H9 (cell line): ENCODE measurements at regions not wholly inside any gene's neighbourhood (a gene's known extent, or its start where the extent isn't known, plus 50 kb on each side); places are given as distances from the start of the nearest gene placed in this dataset.
"Not testable (repeated sequence)": the region's sequence is repeated elsewhere in the genome, so short reads cannot be mapped to it uniquely, and the experiment has no call there.

Experiments
- DNase-seq: peaks from one replicate; pipeline ENCODE4 v3.0.0-alpha.2; 2017
- H2AFZ ChIP-seq: one replicate; pipeline ENCODE4 v1.6.1; 2013; ENCODE audit warnings: mild to moderate bottlenecking, low read length, control low read depth, moderate library complexity
- H2AK5ac ChIP-seq: 2 replicates; pipeline ENCODE4 v1.6.1; 2013; ENCODE audit warnings: low read length, control low read depth, mixed read lengths; ENCODE audit not compliant: insufficient read length
- H2BK120ac ChIP-seq: one replicate; pipeline ENCODE4 v1.6.1; 2013; ENCODE audit warnings: low read depth, mild to moderate bottlenecking, low read length, control low read depth, inconsistent platforms; ENCODE audit not compliant: poor library complexity, severe bottlenecking
- H2BK12ac ChIP-seq: 2 replicates; pipeline ENCODE4 v1.6.1; 2013; ENCODE audit warnings: low read length, control low read depth, mixed read lengths, low read depth; ENCODE audit not compliant: insufficient read length
- H2BK15ac ChIP-seq: 2 replicates; pipeline ENCODE4 v1.6.1; 2013; ENCODE audit warnings: low read depth, low read length, control low read depth
- H2BK20ac ChIP-seq: one replicate; pipeline ENCODE4 v1.6.1; 2013; ENCODE audit warnings: low read depth, mild to moderate bottlenecking, low read length, control low read depth, inconsistent platforms; ENCODE audit not compliant: poor library complexity, severe bottlenecking
- H2BK5ac ChIP-seq: 2 replicates; pipeline ENCODE4 v1.6.1; 2013; ENCODE audit warnings: low read length, control low read depth, mixed read lengths; ENCODE audit not compliant: insufficient read length
- H3K14ac ChIP-seq: 2 replicates; pipeline ENCODE4 v1.6.1; 2013; ENCODE audit warnings: low read length, control low read depth; ENCODE audit not compliant: insufficient read depth
- H3K18ac ChIP-seq: 2 replicates; pipeline ENCODE4 v1.6.1; 2013; ENCODE audit warnings: low read depth, mild to moderate bottlenecking, mixed read lengths, low read length, control low read depth; ENCODE audit not compliant: insufficient read length
- H3K23ac ChIP-seq: 2 replicates; pipeline ENCODE4 v1.6.1; 2013; ENCODE audit warnings: low read length, control low read depth, mixed read lengths, low read depth; ENCODE audit not compliant: insufficient read length
- H3K23me2 ChIP-seq: 2 replicates; pipeline ENCODE4 v1.6.1; 2013; ENCODE audit warnings: low read depth, mild to moderate bottlenecking, mixed read lengths, low read length, control low read depth; ENCODE audit not compliant: insufficient read length, poor library complexity, severe bottlenecking
- H3K27ac ChIP-seq: 2 replicates; pipeline ENCODE4 v1.5.1; 2013; ENCODE audit warnings: low read length, control low read depth, mixed read lengths, low read depth; ENCODE audit not compliant: insufficient read length
- H3K27me3 ChIP-seq: 2 replicates; pipeline ENCODE4 v1.6.1; 2013; ENCODE audit warnings: low read length, control low read depth, inconsistent platforms; ENCODE audit not compliant: insufficient read depth
- H3K4ac ChIP-seq: 2 replicates; pipeline ENCODE4 v1.6.1; 2013; ENCODE audit warnings: low read depth, mild to moderate bottlenecking, control low read depth, inconsistent platforms, low read length, moderate library complexity
- H3K4me1 ChIP-seq: 2 replicates; pipeline ENCODE4 v1.6.1; 2013; ENCODE audit warnings: low read length, control low read depth, inconsistent platforms; ENCODE audit not compliant: insufficient read depth
- H3K4me2 ChIP-seq: 2 replicates; pipeline ENCODE4 v1.6.1; 2013; ENCODE audit warnings: low read length, control low read depth, mixed read lengths; ENCODE audit not compliant: insufficient read length, insufficient read depth
- H3K56ac ChIP-seq: 2 replicates; pipeline ENCODE4 v1.6.1; 2013; ENCODE audit warnings: low read depth, mild to moderate bottlenecking, mixed read lengths, low read length, control low read depth; ENCODE audit not compliant: insufficient read length
- H3K79me1 ChIP-seq: 2 replicates; pipeline ENCODE4 v1.6.1; 2013; ENCODE audit warnings: low read depth, mild to moderate bottlenecking, moderate library complexity, low read length, control low read depth, inconsistent platforms; ENCODE audit not compliant: insufficient read depth, poor library complexity, severe bottlenecking
- H3K79me2 ChIP-seq: 2 replicates; pipeline ENCODE4 v1.6.1; 2013; ENCODE audit warnings: low read length, control low read depth, inconsistent platforms; ENCODE audit not compliant: insufficient read depth
- H3K9ac ChIP-seq: 2 replicates; pipeline ENCODE4 v1.6.1; 2013; ENCODE audit warnings: low read length, control low read depth, mixed read lengths; ENCODE audit not compliant: insufficient read length; ENCODE audit errors: extremely low read depth
- H3K9me3 ChIP-seq: one replicate; pipeline ENCODE4 v1.6.1; 2013; ENCODE audit warnings: low read depth, low read length, inconsistent platforms; ENCODE audit not compliant: control insufficient read depth
- H3T11ph ChIP-seq: one replicate; pipeline ENCODE4 v1.6.1; 2013; ENCODE audit warnings: mild to moderate bottlenecking, low read length, control low read depth, inconsistent platforms
- H4K20me1 ChIP-seq: one replicate; pipeline ENCODE4 v1.6.1; 2013; ENCODE audit not compliant: control insufficient read depth, insufficient read length, insufficient read depth
- H4K5ac ChIP-seq: 2 replicates; pipeline ENCODE4 v1.6.1; 2013; ENCODE audit warnings: low read depth, mild to moderate bottlenecking, mixed read lengths, low read length, control low read depth; ENCODE audit not compliant: insufficient read length
- H4K8ac ChIP-seq: replicated peaks from 2 replicates; pipeline ENCODE4 v1.6.1; 2013; ENCODE audit warnings: low read length, control low read depth, mixed read lengths, low read depth; ENCODE audit not compliant: insufficient read length
- H4K91ac ChIP-seq: 2 replicates; pipeline ENCODE4 v1.6.1; 2013; ENCODE audit warnings: low read depth, mild to moderate bottlenecking, moderate library complexity, mixed read lengths, low read length, control low read depth; ENCODE audit not compliant: insufficient read length
- H3K27ac Mint-ChIP-seq, 3 experiments: 2 replicates in 2 of 3; 3 replicates in 1 of 3; pipeline ENCODE4 v1.8.0; 2020 to 2021; ENCODE audit warnings: mixed read lengths in 3 of 3, mild to moderate bottlenecking in 1 of 3, moderate library complexity in 1 of 3
- H3K27me3 Mint-ChIP-seq: 2 replicates; pipeline ENCODE4 v1.8.0; 2021; ENCODE audit warnings: low read depth, mild to moderate bottlenecking, moderate library complexity, mixed read lengths
- H3K36me3 Mint-ChIP-seq, 3 experiments: 2 replicates in 2 of 3; 3 replicates in 1 of 3; pipeline ENCODE4 v1.8.0; 2020 to 2021; ENCODE audit warnings: low read depth in 3 of 3, mixed read lengths in 3 of 3; ENCODE audit not compliant: insufficient read depth in 1 of 3
- H3K4me1 Mint-ChIP-seq, 2 experiments: 2 replicates each; pipeline ENCODE4 v1.8.0; 2020; ENCODE audit warnings: mixed read lengths in 2 of 2
- H3K4me3 Mint-ChIP-seq, 2 experiments: 2 replicates in 1 of 2; 3 replicates in 1 of 2; pipeline ENCODE4 v1.8.0; 2020 to 2021; ENCODE audit warnings: mild to moderate bottlenecking in 2 of 2, mixed read lengths in 2 of 2, moderate library complexity in 1 of 2
- H3K9me3 Mint-ChIP-seq, 2 experiments: 2 replicates in 1 of 2; 3 replicates in 1 of 2; pipeline ENCODE4 v1.8.0; 2020; ENCODE audit warnings: mild to moderate bottlenecking in 2 of 2, mixed read lengths in 2 of 2, moderate library complexity in 1 of 2
- WGBS: extraction: QIAGEN DNeasy Blood & Tissue Kit; methylation state at CpG from one replicate; pipeline ENCODE4 v1.1.7; 2013; ENCODE audit warnings: missing lambda C conversion rate, low lambda C conversion rate, mixed read lengths; ENCODE audit not compliant: insufficient read length; ENCODE audit errors: extremely low coverage; 5-methylcytosine and 5-hydroxymethylcytosine counted together
- TF ChIP-seq, protein P1 (sequence below): fragments of 200-600 bp; sonication (generic); conservative IDR thresholded peaks from 3 replicates; pipeline ENCODE4 v1.8.0; 2021; ENCODE audit warnings: antibody characterized with exemption, mild to moderate bottlenecking

DNA sequence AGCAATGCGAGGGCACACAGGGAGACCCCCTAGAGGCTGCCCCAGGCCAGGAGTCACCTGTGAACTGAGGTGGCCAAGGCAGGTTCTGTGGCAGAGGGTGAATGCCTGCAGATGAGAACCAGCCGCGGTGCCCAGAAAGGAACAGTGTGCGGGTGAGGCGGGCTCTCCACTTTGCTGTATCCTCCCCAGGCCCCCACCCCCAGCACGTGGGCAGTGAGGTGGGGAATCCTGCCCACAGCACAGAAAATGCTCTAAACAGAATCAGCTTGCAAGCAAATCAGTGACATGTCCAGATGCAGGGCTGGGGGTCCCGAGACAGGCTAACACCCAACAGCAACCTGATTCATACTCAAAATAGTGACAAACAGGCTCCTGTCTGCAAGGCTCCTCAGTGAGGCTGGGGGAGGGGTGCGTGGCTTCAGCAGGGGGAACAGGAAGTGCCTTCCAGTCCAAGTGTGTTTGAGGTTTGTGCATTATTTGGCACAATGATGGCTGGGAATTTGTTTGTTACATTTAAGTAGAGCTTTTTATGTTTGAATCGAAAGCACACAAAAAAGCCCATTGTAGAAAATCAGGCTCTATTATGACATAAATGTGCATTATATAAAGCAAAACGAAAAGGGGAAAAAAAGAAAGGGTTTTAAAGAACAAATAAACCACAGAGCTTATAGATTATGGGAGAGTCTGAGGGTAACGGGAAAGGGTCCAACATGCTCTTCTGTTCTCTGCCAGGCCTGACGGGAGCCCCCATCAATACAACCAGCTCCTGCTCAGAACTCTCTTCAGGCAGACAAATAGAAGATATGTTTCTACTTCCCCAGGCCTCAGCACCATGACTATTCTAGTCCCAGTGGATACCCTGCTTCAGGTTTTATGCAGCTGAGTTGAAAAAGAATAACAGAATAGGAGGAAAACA is 201.3 kb downstream of the HSD17B3 start:
- Histone ChIP-seq H3K9ac (no peak overlapping the region), H2BK20ac (no peak overlapping the region), H3K14ac (no peak overlapping the region; the same call in 1 of the 2 replicates), H3K4me2 (no peak overlapping the region), H4K91ac (no peak overlapping the region), H2AFZ (no peak overlapping the region), H2BK120ac (no peak overlapping the region), H2BK12ac (no peak overlapping the region), H3K56ac (no peak overlapping the region), H2BK5ac (no peak overlapping the region), H3K23ac (no peak overlapping the region), H3T11ph (no peak overlapping the region), H3K4me1 (no peaks in the 10 kb centered on the region; the same call in 1 of the 2 replicates), H2AK5ac (no peak overlapping the region), H3K79me2 (no peaks in the 10 kb centered on the region), H3K27me3 (no peaks in the 10 kb centered on the region), H4K5ac (no peak overlapping the region), H3K27ac (no peak overlapping the region), H3K23me2 (no peaks in the 10 kb centered on the region), H3K9me3 (no peaks in the 10 kb centered on the region), H4K20me1 (no peaks in the 10 kb centered on the region), H3K4ac (no peak overlapping the region), H3K18ac (no peak overlapping the region), H4K8ac (no peak overlapping the region), H2BK15ac (no peak overlapping the region), H3K79me1 (no peaks in the 10 kb centered on the region)
- Mint-ChIP-seq H3K9me3 (peaks cover 0 to 4% of the 10 kb centered on the region in 2 experiments; a peak in 4 of 5 replicates), H3K4me1 (peaks cover 12 to 17% of the 10 kb centered on the region in 2 experiments), H3K27me3 (no peaks in the 10 kb centered on the region; the same call in 1 of the 2 replicates), H3K27ac (no peak overlapping the region), H3K4me3 (no peak overlapping the region), H3K36me3 (peaks cover 0 to 3% (median 3%) of the 10 kb centered on the region in 3 experiments; a peak in 4 of 7 replicates)
- TF ChIP-seq, protein P1, sequence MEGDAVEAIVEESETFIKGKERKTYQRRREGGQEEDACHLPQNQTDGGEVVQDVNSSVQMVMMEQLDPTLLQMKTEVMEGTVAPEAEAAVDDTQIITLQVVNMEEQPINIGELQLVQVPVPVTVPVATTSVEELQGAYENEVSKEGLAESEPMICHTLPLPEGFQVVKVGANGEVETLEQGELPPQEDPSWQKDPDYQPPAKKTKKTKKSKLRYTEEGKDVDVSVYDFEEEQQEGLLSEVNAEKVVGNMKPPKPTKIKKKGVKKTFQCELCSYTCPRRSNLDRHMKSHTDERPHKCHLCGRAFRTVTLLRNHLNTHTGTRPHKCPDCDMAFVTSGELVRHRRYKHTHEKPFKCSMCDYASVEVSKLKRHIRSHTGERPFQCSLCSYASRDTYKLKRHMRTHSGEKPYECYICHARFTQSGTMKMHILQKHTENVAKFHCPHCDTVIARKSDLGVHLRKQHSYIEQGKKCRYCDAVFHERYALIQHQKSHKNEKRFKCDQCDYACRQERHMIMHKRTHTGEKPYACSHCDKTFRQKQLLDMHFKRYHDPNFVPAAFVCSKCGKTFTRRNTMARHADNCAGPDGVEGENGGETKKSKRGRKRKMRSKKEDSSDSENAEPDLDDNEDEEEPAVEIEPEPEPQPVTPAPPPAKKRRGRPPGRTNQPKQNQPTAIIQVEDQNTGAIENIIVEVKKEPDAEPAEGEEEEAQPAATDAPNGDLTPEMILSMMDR: no peak
- DNase-seq: no peak
- WGBS: no CpG with 5 or more reads among the region's 12 CpGs

DNA sequence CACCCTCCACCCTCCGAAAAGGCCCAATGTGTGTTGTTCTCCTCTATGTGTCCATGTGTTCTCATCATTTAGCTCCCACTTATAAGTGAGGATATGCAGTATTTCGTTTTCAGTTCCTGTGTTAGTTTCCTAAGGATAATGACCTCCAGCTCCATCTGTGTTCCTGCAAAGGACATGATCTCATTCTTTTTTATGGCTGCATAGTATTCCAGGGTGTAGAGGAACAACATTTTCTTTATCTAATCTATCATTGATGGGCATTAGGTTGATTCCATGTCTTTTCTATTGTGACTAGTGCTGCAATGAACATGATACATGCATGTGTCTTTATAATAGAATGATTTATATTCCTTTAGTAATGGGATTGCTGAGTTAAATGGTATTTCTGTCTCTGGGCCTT is 211.3 kb downstream of the HSD17B3 start:
- not testable (repeated sequence) for H3K27ac Mint-ChIP-seq, H3K9ac ChIP-seq, H3K14ac ChIP-seq, H2BK120ac ChIP-seq, H3K4me2 ChIP-seq, H3K9me3 Mint-ChIP-seq, H3K36me3 Mint-ChIP-seq, H3K23me2 ChIP-seq, H3K4me3 Mint-ChIP-seq, H2BK15ac ChIP-seq, DNase-seq, H3K79me2 ChIP-seq, H4K91ac ChIP-seq, H2AFZ ChIP-seq, H4K20me1 ChIP-seq, H3K18ac ChIP-seq, H3T11ph ChIP-seq, H3K27me3 ChIP-seq, H2BK20ac ChIP-seq, H4K8ac ChIP-seq, H3K56ac ChIP-seq, H2AK5ac ChIP-seq, H3K79me1 ChIP-seq, H3K4me1 ChIP-seq, H3K9me3 ChIP-seq, H2BK12ac ChIP-seq, H3K27ac ChIP-seq, H2BK5ac ChIP-seq, H4K5ac ChIP-seq, H3K23ac ChIP-seq, H3K4ac ChIP-seq
- WGBS: no CpG with 5 or more reads among the region's 2 CpGs
- peaks cover 11% of the 10 kb centered on the region for H3K27me3 Mint-ChIP-seq
- H3K4me1 Mint-ChIP-seq: peaks cover 14 to 27% of the 10 kb centered on the region in 2 experiments
